AML-193 (cell line): ENCODE measurements at regions not wholly inside any gene's neighbourhood (a gene's known extent, or its start where the extent isn't known, plus 50 kb on each side); places are given as distances from the start of the nearest gene placed in this dataset.
A peak's percentile ranks its signal among the peaks of the same experiment; 100 is the strongest.

Experiments
- DNase-seq, 2 experiments: peaks; one replicate each; lab custom pipeline; 2025; lab: John Stamatoyannopoulos, UW

GRCh38 chr22:48676266-48677167, 1151.2 kb downstream of the BRD1 start:
- DNase-seq, result no peak

DNA sequence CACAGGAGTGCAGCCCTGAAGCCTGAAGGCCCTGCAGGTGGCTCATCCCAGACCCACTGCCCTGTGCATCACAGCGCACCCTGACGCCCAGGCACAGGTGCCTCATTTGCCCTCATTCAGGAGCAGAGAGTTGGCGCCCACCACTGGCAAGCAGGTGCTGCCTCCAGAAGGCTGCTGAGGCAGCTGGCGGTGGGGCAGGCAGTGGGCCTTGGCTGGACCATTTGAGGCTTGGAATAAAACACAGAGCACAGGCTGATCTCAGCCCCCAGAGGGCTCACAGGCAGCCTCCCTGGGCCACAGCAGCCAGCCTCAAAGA, 1151.9 kb downstream of the BRD1 start:
- no peak for DNase-seq

DNA sequence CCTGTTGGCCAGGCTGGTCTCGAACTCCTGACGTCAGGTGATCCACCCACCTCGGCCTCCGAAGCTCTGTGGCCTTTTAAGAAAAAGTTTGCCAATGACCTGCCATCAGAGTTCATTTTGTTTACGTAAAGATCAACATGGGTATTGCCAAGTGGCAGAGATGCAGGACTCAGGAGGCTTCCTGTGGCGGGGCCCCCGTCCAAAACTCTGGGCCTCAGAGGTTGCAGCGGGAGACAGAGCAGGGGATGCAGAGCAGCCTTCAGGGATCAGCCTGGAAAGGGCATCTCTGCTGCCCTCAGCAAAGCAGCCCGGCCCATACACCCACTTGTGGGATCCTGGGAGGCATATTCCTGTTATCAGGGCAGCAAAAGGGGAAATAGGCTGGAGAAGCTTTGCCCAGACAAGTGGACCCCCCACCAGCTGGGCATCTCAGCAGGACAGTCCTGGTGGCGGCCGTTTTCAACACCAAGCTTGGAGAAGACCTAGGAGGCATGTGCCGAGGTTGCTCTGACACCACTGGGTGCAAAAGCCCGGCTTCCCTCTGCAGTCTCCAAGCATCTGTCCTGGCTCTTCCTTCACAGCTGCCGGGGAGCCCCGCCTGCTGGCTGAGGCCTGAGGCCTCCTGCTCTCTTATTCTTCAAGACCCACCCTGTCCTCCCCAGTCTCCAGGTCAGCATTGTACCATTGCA, 1152.4 kb downstream of the BRD1 start:
- DNase-seq, result no peak

- no peak for DNase-seq
Measured at GRCh38 chr22:48673806-48674500, 1153.7 kb downstream of the BRD1 start.

DNA sequence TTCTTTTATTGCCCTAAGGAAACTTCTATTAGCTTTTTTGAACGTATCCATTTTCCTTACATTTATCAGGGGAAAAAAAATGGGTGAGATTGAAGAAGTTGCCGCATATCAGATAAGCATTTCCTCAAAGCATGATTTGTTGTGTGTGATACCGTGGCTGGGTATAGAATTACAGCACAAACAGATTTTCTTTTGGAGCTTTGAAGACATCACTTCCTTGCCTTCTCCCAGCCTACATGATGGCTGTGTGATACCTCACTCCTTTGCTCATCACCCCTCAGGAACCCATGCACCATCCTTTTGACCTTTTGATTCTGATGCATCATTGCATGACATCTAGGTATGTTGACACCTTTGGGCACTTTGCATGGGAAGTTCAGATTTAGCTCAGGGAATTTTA, 1155.3 kb downstream of the BRD1 start:
- no peak for DNase-seq

- DNase-seq, result no peak
Measured at GRCh38 chr22:48670731-48671130, 1156.9 kb downstream of the BRD1 start.

- DNase-seq, result no peak
Measured at GRCh38 chr22:48669986-48670716, 1157.5 kb downstream of the BRD1 start.

GRCh38 chr22:48669226-48669625, 1158.4 kb downstream of the BRD1 start:
- DNase-seq, result no peak

GRCh38 chr22:48667289-48667688, 1160.4 kb downstream of the BRD1 start:
- no peak for DNase-seq

DNA sequence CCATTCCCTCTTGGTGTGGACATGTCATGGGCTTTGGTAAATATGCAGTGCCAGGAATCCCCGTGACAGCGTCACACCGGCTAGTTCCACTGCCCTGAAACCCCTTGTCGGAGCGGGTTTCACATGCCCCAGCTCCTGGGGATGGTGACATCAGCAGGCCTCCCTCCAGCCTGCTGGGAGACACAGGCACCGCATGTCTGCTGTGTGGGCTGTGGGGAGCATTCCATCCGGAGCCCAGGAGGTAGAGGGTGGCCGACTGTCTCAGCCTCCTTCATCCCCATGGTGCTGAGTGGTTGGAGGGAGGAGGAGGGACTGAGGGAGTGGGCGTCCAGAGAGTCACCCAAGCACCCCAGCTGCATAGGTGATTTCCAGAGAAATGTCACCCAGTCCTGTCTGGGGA, 1161.1 kb downstream of the BRD1 start:
- no peak for DNase-seq

DNA sequence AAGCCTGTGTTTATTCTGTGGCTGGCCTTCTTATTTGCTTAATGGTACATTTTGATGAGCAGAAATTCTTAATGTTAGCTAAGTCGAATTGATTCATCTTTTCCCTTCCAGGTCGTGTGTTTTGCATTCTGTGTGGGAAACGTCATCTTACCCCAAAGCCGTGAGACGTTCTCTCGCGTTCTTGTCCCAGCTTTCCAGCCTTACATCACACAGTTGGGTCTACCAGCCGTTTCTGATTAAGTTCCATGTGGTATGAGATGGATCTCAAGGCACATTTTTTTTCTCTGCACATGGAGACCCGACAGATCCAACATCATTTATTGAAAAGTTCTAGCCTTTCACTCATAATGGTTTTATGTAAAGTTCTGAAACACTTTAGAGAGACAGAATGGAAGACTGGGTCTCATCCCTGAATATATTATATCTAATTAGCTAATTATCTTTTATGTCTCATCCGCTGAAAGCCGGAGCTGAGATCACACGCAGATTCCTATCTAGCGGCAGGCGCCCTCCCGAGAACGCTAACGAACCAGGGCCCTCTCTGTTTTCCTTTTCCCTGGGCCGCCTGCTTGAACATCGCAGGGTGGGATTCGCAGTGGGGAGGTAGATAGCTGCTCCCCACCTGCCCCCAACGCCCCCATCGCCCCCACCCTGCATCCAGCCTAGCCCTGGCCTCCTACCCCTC, 1162.2 kb downstream of the BRD1 start:
- DNase-seq, result no peak

DNA sequence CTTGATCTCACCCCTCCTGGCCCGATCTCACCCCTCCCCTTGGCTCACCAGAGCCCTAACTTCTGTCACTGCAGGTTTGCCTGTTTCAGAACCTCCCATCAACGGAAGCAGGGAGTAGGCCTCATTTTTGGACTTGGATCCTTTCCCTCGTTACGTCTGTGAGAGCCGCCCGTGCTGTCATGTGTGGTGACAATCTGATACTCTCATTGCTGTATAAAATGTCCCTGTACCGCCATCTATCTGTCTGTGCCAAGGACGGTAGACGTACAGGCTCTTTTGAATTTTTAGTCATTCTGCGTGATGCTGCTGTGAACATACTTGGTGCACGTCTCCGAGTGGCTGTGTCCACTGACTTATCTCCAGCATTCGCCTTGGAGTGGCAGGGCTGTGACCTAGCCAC, 1163.1 kb downstream of the BRD1 start:
- DNase-seq, result no peak

DNA sequence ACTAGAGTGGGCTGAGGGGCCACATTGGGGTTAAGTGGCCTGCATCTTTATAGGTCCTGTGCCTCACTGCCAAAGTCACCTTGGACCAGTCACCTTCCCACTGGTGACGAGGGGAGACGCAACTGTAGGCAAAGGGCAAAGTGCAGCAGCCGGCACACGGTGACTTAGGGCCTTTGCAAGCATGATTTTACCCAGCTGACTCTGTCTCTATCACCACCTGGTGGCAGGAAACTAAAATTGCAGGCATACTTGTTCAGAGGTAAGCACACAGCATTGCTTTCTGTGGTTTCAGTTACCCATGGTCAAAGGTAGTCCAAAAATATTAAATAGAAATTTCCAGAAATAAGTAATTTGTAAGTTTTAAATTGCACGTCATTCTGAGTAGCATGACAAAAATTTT, 1164.4 kb downstream of the BRD1 start:
- peak; percentile 1 to 7 for DNase-seq

- DNase-seq, result no peak
Measured at GRCh38 chr22:48662476-48663135, 1165.1 kb downstream of the BRD1 start.

- DNase-seq, result no peak
Measured at GRCh38 chr22:48661984-48662383, 1165.7 kb downstream of the BRD1 start.

GRCh38 chr22:48660790-48661740, 1166.6 kb downstream of the BRD1 start:
- no peak for DNase-seq

GRCh38 chr22:48660104-48660789, 1167.4 kb downstream of the BRD1 start:
- no peak for DNase-seq

- no peak for DNase-seq
Measured at GRCh38 chr22:48659404-48659996, 1168.2 kb downstream of the BRD1 start.

DNA sequence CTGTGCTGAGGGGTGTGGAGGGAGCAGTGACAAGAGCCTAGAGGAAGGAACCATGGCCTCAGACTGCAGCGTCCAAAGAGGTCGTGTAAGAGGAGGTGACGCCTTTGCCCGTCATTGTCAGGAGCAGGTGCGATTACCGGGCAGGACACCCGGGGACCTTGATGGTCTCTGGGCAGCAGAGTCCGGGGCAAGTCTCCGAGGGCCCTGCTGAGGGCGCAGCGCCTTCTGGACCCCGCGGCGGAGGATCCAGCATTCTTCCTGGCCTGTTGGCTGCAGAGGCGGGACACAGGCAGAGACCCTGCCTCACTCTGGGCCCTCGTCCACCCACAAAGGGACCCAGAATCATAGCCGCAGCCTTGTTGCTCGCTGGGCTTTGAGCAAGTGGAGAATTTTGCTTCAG, 1168.8 kb downstream of the BRD1 start:
- DNase-seq, result no peak
